ENCODE measurements at regions not wholly inside any gene's neighbourhood (a gene's known extent, or its start where the extent isn't known, plus 50 kb on each side); places are given as distances from the start of the nearest gene placed in this dataset.

- H3K9me3 Mint-ChIP-seq, result peaks cover 2% of the 10 kb centered on the region
- H3K27ac Mint-ChIP-seq, result no peak overlapping the region
- DNase-seq, result no peak
- CTCF ChIA-PET, result no interaction called here
- H3K36me3 Mint-ChIP-seq (ENCODE audit: low read depth), result no peaks in the 10 kb centered on the region
- no peaks in the 10 kb centered on the region for H3K4me1 Mint-ChIP-seq (ENCODE audit: low read depth)
- H3K4me3 Mint-ChIP-seq, result no peak overlapping the region
- H3K27me3 Mint-ChIP-seq (ENCODE audit: low read depth), result no peaks in the 10 kb centered on the region
- intact Hi-C loops (cut with micrococcal nuclease), result no loop called here
Observed at GRCh38 chr4:125398263-125399002, 83.7 kb downstream of the FAT4 start.

- no peak overlapping the region for H3K27ac Mint-ChIP-seq
- H3K4me3 Mint-ChIP-seq, result no peak overlapping the region
- H3K36me3 Mint-ChIP-seq (ENCODE audit: low read depth), result no peaks in the 10 kb centered on the region
- CTCF ChIA-PET, result interaction anchor here (0.7 kb wide), 1 partner anchor 10 kb away, joined by 3 read pairs; no protein-coding TSS in a partner anchor
- H3K4me1 Mint-ChIP-seq (ENCODE audit: low read depth), result no peaks in the 10 kb centered on the region
- peaks cover 2% of the 10 kb centered on the region for H3K9me3 Mint-ChIP-seq
- DNase-seq, result no peak
- intact Hi-C loops (cut with micrococcal nuclease), result no loop called here
- no peaks in the 10 kb centered on the region for H3K27me3 Mint-ChIP-seq (ENCODE audit: low read depth)
Observed at GRCh38 chr4:125400756-125401155, 86.0 kb downstream of the FAT4 start.

- intact Hi-C loops (cut with micrococcal nuclease), result no loop called here
- Mint-ChIP-seq H3K4me3 (no peak overlapping the region), H3K36me3 (ENCODE audit: low read depth) (no peaks in the 10 kb centered on the region), H3K27me3 (ENCODE audit: low read depth) (no peaks in the 10 kb centered on the region), H3K27ac (no peak overlapping the region), H3K4me1 (ENCODE audit: low read depth) (no peaks in the 10 kb centered on the region), H3K9me3 (no peaks in the 10 kb centered on the region)
- CTCF ChIA-PET, result no interaction called here
- DNase-seq, result no peak
Observed at GRCh38 chr4:125401784-125402183, 87.0 kb downstream of the FAT4 start.

GRCh38 chr4:125420526-125420925, 105.8 kb downstream of the FAT4 start:
- CTCF ChIA-PET, result no interaction called here
- no peaks in the 10 kb centered on the region for H3K36me3 Mint-ChIP-seq (ENCODE audit: low read depth)
- peaks cover 11% of the 10 kb centered on the region for H3K9me3 Mint-ChIP-seq
- H3K4me3 Mint-ChIP-seq, result no peak overlapping the region
- H3K27me3 Mint-ChIP-seq (ENCODE audit: low read depth), result no peaks in the 10 kb centered on the region
- H3K27ac Mint-ChIP-seq, result no peak overlapping the region
- no peaks in the 10 kb centered on the region for H3K4me1 Mint-ChIP-seq (ENCODE audit: low read depth)
- intact Hi-C loops (cut with micrococcal nuclease), result no loop called here
- no peak for DNase-seq

GRCh38 chr4:125421547-125421946, 106.8 kb downstream of the FAT4 start:
- no peak for DNase-seq
- no peaks in the 10 kb centered on the region for H3K36me3 Mint-ChIP-seq (ENCODE audit: low read depth)
- intact Hi-C loops (cut with micrococcal nuclease), result no loop called here

GRCh38 chr4:125423124-125423523, 108.4 kb downstream of the FAT4 start:
- CTCF ChIA-PET, result no interaction called here
- H3K27ac Mint-ChIP-seq, result no peak overlapping the region
- peaks cover 10% of the 10 kb centered on the region for H3K9me3 Mint-ChIP-seq
- no peaks in the 10 kb centered on the region for H3K27me3 Mint-ChIP-seq (ENCODE audit: low read depth)
- no peaks in the 10 kb centered on the region for H3K4me1 Mint-ChIP-seq (ENCODE audit: low read depth)
- no peak for DNase-seq
- H3K4me3 Mint-ChIP-seq, result no peak overlapping the region
- intact Hi-C loops (cut with micrococcal nuclease), result no loop called here
- H3K36me3 Mint-ChIP-seq (ENCODE audit: low read depth), result no peaks in the 10 kb centered on the region

More at GRCh38 chr4:125421547-125421946, 106.8 kb downstream of the FAT4 start:
- Mint-ChIP-seq H3K4me1 (ENCODE audit: low read depth) (no peaks in the 10 kb centered on the region), H3K27ac (no peak overlapping the region), H3K9me3 (peaks cover 10% of the 10 kb centered on the region), H3K27me3 (ENCODE audit: low read depth) (no peaks in the 10 kb centered on the region), H3K4me3 (no peak overlapping the region)
- CTCF ChIA-PET, result no interaction called here

- CTCF ChIA-PET, result no interaction called here
- peaks cover 4% of the 10 kb centered on the region for H3K9me3 Mint-ChIP-seq
- no peak for DNase-seq
- no peaks in the 10 kb centered on the region for H3K27me3 Mint-ChIP-seq (ENCODE audit: low read depth)
- no peak overlapping the region for H3K4me3 Mint-ChIP-seq
- intact Hi-C loops (cut with micrococcal nuclease), result no loop called here
- no peaks in the 10 kb centered on the region for H3K36me3 Mint-ChIP-seq (ENCODE audit: low read depth)
- no peak overlapping the region for H3K27ac Mint-ChIP-seq
- no peaks in the 10 kb centered on the region for H3K4me1 Mint-ChIP-seq (ENCODE audit: low read depth)
Observed at GRCh38 chr4:125428832-125429231, 114.1 kb downstream of the FAT4 start.

GRCh38 chr4:125430086-125430485, 115.3 kb downstream of the FAT4 start:
- Mint-ChIP-seq H3K4me1 (ENCODE audit: low read depth) (no peaks in the 10 kb centered on the region), H3K9me3 (no peaks in the 10 kb centered on the region), H3K36me3 (ENCODE audit: low read depth) (no peaks in the 10 kb centered on the region), H3K4me3 (no peak overlapping the region), H3K27me3 (ENCODE audit: low read depth) (no peaks in the 10 kb centered on the region), H3K27ac (no peak overlapping the region)
- intact Hi-C loops (cut with micrococcal nuclease), result no loop called here
- no peak for DNase-seq
- CTCF ChIA-PET, result no interaction called here

GRCh38 chr4:125432078-125432477, 117.3 kb downstream of the FAT4 start:
- H3K27ac Mint-ChIP-seq, result no peak overlapping the region
- no peaks in the 10 kb centered on the region for H3K4me1 Mint-ChIP-seq (ENCODE audit: low read depth)
- intact Hi-C loops (cut with micrococcal nuclease), result no loop called here
- H3K36me3 Mint-ChIP-seq (ENCODE audit: low read depth), result no peaks in the 10 kb centered on the region
- peaks cover 2% of the 10 kb centered on the region for H3K9me3 Mint-ChIP-seq
- no peak overlapping the region for H3K4me3 Mint-ChIP-seq
- DNase-seq, result no peak
- no peaks in the 10 kb centered on the region for H3K27me3 Mint-ChIP-seq (ENCODE audit: low read depth)
- CTCF ChIA-PET, result no interaction called here

GRCh38 chr4:125433453-125433852, 118.7 kb downstream of the FAT4 start:
- Mint-ChIP-seq H3K36me3 (ENCODE audit: low read depth) (no peaks in the 10 kb centered on the region), H3K4me1 (ENCODE audit: low read depth) (no peaks in the 10 kb centered on the region), H3K4me3 (no peak overlapping the region), H3K27me3 (ENCODE audit: low read depth) (no peaks in the 10 kb centered on the region), H3K27ac (no peak overlapping the region), H3K9me3 (peaks cover 2% of the 10 kb centered on the region)
- DNase-seq, result no peak
- intact Hi-C loops (cut with micrococcal nuclease), result no loop called here
- CTCF ChIA-PET, result no interaction called here

GRCh38 chr4:125434136-125434535, 119.4 kb downstream of the FAT4 start:
- CTCF ChIA-PET, result no interaction called here

GRCh38 chr4:125440814-125441213, 126.1 kb downstream of the FAT4 start:
- intact Hi-C loops (cut with micrococcal nuclease), result no loop called here
- CTCF ChIA-PET, result no interaction called here
- Mint-ChIP-seq H3K9me3 (peaks cover 2% of the 10 kb centered on the region), H3K4me1 (ENCODE audit: low read depth) (no peaks in the 10 kb centered on the region), H3K36me3 (ENCODE audit: low read depth) (no peaks in the 10 kb centered on the region), H3K4me3 (no peak overlapping the region), H3K27ac (no peak overlapping the region), H3K27me3 (ENCODE audit: low read depth) (no peaks in the 10 kb centered on the region)
- no peak for DNase-seq

More at GRCh38 chr4:125434136-125434535, 119.4 kb downstream of the FAT4 start:
- Mint-ChIP-seq H3K36me3 (ENCODE audit: low read depth) (no peaks in the 10 kb centered on the region), H3K27me3 (ENCODE audit: low read depth) (no peaks in the 10 kb centered on the region), H3K4me1 (ENCODE audit: low read depth) (no peaks in the 10 kb centered on the region), H3K27ac (no peak overlapping the region), H3K9me3 (peaks cover 2% of the 10 kb centered on the region), H3K4me3 (no peak overlapping the region)
- intact Hi-C loops (cut with micrococcal nuclease), result no loop called here
- DNase-seq, result no peak

GRCh38 chr4:125444166-125444565, 129.4 kb downstream of the FAT4 start:
- no peak overlapping the region for H3K4me3 Mint-ChIP-seq
- CTCF ChIA-PET, result no interaction called here
- no peak overlapping the region for H3K27ac Mint-ChIP-seq
- no peaks in the 10 kb centered on the region for H3K36me3 Mint-ChIP-seq (ENCODE audit: low read depth)
- H3K27me3 Mint-ChIP-seq (ENCODE audit: low read depth), result no peaks in the 10 kb centered on the region
- H3K9me3 Mint-ChIP-seq, result no peaks in the 10 kb centered on the region
- no peak for DNase-seq
- intact Hi-C loops (cut with micrococcal nuclease), result no loop called here
- no peaks in the 10 kb centered on the region for H3K4me1 Mint-ChIP-seq (ENCODE audit: low read depth)
